Myocyte (in vitro differentiated cells): ENCODE measurements at regions not wholly inside any gene's neighbourhood (a gene's known extent, or its start where the extent isn't known, plus 50 kb on each side); places are given as distances from the start of the nearest gene placed in this dataset.
"Not testable (repeated sequence)": the region's sequence is repeated elsewhere in the genome, so short reads cannot be mapped to it uniquely, and the experiment has no call there.

Experiments
- DNase-seq: peaks from one replicate; pipeline ENCODE4 v3.0.0-alpha.2; 2012; ENCODE audit warnings: low read depth

GRCh38 chr5:125870256-125870655 lies 553.0 kb upstream of the GRAMD2B start:
- peak; percentile 10 for DNase-seq

- no peak for DNase-seq
Measured at GRCh38 chr5:125874057-125874456, 549.2 kb upstream of the GRAMD2B start.

GRCh38 chr5:125874717-125875116 lies 548.5 kb upstream of the GRAMD2B start:
- peak; percentile 5 for DNase-seq

GRCh38 chr5:125877248-125877647 lies 546.0 kb upstream of the GRAMD2B start:
- DNase-seq: no peak

- DNase-seq: no peak
Measured at GRCh38 chr5:125882061-125882460, 541.1 kb upstream of the GRAMD2B start.

GRCh38 chr5:125883223-125883622 lies 540.0 kb upstream of the GRAMD2B start:
- no peak for DNase-seq

- DNase-seq: no peak
Measured at GRCh38 chr5:125888358-125888757, 534.9 kb upstream of the GRAMD2B start.

GRCh38 chr5:125890511-125890931 lies 532.7 kb upstream of the GRAMD2B start:
- DNase-seq: peak; percentile 8

GRCh38 chr5:125891061-125891725 lies 532.0 kb upstream of the GRAMD2B start:
- peak; percentile 5 for DNase-seq

GRCh38 chr5:125894383-125894782 lies 528.8 kb upstream of the GRAMD2B start:
- DNase-seq: peak; percentile 25

GRCh38 chr5:125896368-125896767 lies 526.8 kb upstream of the GRAMD2B start:
- DNase-seq: no peak

- no peak for DNase-seq
Measured at GRCh38 chr5:125897089-125897488, 526.1 kb upstream of the GRAMD2B start.

- no peak for DNase-seq
Measured at GRCh38 chr5:125898851-125899405, 524.3 kb upstream of the GRAMD2B start.

- no peak for DNase-seq
Measured at GRCh38 chr5:125912028-125912427, 511.2 kb upstream of the GRAMD2B start.

GRCh38 chr5:125913200-125913599 lies 510.0 kb upstream of the GRAMD2B start:
- DNase-seq: no peak

GRCh38 chr5:125914471-125914870 lies 508.7 kb upstream of the GRAMD2B start:
- no peak for DNase-seq

- DNase-seq: not testable (repeated sequence)
Measured at GRCh38 chr5:125923958-125924357, 499.3 kb upstream of the GRAMD2B start.

- DNase-seq: no peak
Measured at GRCh38 chr5:125926172-125926571, 497.0 kb upstream of the GRAMD2B start.

GRCh38 chr5:125928663-125929062 lies 494.5 kb upstream of the GRAMD2B start:
- DNase-seq: no peak

- no peak for DNase-seq
Measured at GRCh38 chr5:125950012-125950615, 473.1 kb upstream of the GRAMD2B start.

- DNase-seq: no peak
Measured at GRCh38 chr5:125961150-125961549, 462.1 kb upstream of the GRAMD2B start.

- DNase-seq: no peak
Measured at GRCh38 chr5:125965577-125965976, 457.6 kb upstream of the GRAMD2B start.

- no peak for DNase-seq
Measured at GRCh38 chr5:125967576-125967975, 455.6 kb upstream of the GRAMD2B start.
